ENCODE measurements at regions not wholly inside any gene's neighbourhood (a gene's known extent, or its start where the extent isn't known, plus 50 kb on each side); places are given as distances from the start of the nearest gene placed in this dataset.

DNA sequence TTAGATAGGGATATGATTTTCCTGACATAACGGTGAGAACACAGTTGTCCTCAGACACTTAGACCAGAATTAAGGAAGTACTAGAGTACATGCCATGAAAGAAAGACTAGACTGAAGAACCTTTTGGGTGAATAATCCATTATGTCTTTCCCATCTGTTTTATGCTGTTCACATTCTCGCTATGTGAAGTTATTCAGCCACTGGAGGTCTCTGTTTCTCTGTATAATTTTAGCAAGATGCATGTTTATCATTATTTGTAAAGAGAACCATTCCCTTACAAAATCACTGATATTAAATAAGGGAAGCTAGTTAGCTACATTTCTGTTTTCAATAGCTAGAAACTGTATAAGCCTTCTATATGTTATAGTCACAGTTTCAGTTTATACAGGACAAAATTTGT, 391.9 kb downstream of the CD109 start:
- Histone ChIP-seq H3K36me3 (ENCODE audit: control insufficient read depth, insufficient read depth, low read length) (no peaks in the 10 kb centered on the region), H3K4me3 (ENCODE audit: low read depth, low read length) (no peak overlapping the region), H3K27me3 (ENCODE audit: control insufficient read depth, insufficient read depth, low read length) (no peaks in the 10 kb centered on the region)
- TF ChIP-seq, protein P1, sequence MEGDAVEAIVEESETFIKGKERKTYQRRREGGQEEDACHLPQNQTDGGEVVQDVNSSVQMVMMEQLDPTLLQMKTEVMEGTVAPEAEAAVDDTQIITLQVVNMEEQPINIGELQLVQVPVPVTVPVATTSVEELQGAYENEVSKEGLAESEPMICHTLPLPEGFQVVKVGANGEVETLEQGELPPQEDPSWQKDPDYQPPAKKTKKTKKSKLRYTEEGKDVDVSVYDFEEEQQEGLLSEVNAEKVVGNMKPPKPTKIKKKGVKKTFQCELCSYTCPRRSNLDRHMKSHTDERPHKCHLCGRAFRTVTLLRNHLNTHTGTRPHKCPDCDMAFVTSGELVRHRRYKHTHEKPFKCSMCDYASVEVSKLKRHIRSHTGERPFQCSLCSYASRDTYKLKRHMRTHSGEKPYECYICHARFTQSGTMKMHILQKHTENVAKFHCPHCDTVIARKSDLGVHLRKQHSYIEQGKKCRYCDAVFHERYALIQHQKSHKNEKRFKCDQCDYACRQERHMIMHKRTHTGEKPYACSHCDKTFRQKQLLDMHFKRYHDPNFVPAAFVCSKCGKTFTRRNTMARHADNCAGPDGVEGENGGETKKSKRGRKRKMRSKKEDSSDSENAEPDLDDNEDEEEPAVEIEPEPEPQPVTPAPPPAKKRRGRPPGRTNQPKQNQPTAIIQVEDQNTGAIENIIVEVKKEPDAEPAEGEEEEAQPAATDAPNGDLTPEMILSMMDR (IDR thresholded peaks at IDR 0.05; ENCODE audit: insufficient read depth, low read depth, low read length) = peak; percentile 25; the same call in 1 of the 2 replicates
- CTCF ChIA-PET = interaction anchor here (0.7 to 5.4 kb wide), 12 partner anchors 9 to 1121 kb away, joined by 3 to 42 read pairs (median 3); no protein-coding TSS in a partner anchor
- DNase-seq (ENCODE audit: low read depth) = no peak
- POLR2A ChIA-PET = no interaction called here

DNA sequence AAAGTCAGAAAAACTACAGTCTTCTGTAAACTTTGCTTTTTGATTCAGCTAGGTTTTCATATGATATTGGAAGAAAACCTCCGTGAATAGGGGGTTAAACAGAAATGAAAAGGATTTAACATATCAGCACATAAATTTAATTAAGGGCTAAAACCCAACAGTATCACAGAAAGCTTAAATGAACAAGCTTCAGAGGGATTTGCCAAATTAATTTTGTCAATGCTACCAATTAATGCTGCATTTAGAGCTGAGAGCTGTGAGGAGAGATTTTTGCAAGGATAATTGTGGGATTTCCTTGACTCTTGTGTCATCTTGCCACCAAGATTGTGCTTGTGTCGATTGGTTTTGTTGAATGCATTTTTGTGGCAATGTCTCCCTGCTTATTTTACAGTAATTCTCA, 379.9 kb downstream of the CD109 start:
- CTCF ChIA-PET = interaction anchor here (1.0 kb wide), 1 partner anchor 15 kb away, joined by 4 read pairs; no protein-coding TSS in a partner anchor
- TF ChIP-seq, protein P1 (IDR thresholded peaks at IDR 0.05; ENCODE audit: insufficient read depth, low read depth, low read length) = no peak
- Histone ChIP-seq H3K36me3 (ENCODE audit: control insufficient read depth, insufficient read depth, low read length) (no peaks in the 10 kb centered on the region), H3K4me3 (ENCODE audit: low read depth, low read length) (no peak overlapping the region), H3K27me3 (ENCODE audit: control insufficient read depth, insufficient read depth, low read length) (no peaks in the 10 kb centered on the region)
- no peak for DNase-seq (ENCODE audit: low read depth)
- POLR2A ChIA-PET = no interaction called here

DNA sequence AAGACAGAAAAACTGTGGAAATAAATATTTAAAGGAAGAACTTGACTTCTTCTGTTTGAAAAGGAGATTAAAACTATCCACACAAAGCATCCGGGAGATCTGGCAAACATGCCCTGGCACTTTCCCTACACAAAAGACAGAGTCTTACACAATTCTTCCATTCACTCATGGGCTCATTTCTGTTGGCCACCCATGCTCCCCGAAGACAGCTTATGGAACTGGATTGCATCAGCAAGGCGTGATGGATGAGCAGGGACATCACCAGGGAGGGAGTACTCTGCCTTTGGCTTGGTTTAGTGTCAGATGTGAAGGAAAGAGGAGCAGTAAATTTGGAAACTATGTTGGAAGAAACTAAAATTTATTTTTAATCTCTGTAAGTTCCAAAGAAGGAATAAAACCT, 379.3 kb downstream of the CD109 start:
- POLR2A ChIA-PET = no interaction called here
- Histone ChIP-seq H3K27me3 (ENCODE audit: control insufficient read depth, insufficient read depth, low read length) (no peaks in the 10 kb centered on the region), H3K4me3 (ENCODE audit: low read depth, low read length) (no peak overlapping the region), H3K36me3 (ENCODE audit: control insufficient read depth, insufficient read depth, low read length) (no peaks in the 10 kb centered on the region)
- DNase-seq (ENCODE audit: low read depth) = no peak
- CTCF ChIA-PET = interaction anchor here (0.8 kb wide), 1 partner anchor 12 kb away, joined by 3 read pairs; no protein-coding TSS in a partner anchor
- TF ChIP-seq, protein P1 (IDR thresholded peaks at IDR 0.05; ENCODE audit: insufficient read depth, low read depth, low read length) = no peak

DNA sequence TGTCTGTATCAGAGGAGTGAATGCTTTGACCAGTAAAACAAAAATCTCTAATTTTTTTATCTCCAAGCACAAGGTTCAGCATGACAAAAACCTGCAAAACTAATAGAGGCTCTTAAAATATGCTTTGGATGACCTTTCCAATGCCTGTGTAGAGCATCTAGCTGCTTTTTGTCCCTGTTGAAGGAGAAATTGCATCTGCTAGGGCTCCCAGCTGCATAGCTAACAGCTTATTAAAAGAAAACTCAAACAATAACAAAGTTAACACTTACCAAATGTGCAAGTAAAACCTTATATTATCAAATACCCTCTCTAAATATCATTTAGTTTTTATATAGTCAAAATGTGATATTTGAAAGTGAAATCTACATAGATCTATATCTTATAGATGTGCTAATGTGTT, 378.6 kb downstream of the CD109 start:
- POLR2A ChIA-PET = no interaction called here
- TF ChIP-seq, protein P1 (IDR thresholded peaks at IDR 0.05; ENCODE audit: insufficient read depth, low read depth, low read length) = no peak
- CTCF ChIA-PET = interaction anchor here (0.8 kb wide), 1 partner anchor 12 kb away, joined by 3 read pairs; no protein-coding TSS in a partner anchor
- H3K4me3 ChIP-seq (ENCODE audit: low read depth, low read length) = no peak overlapping the region
- H3K27me3 ChIP-seq (ENCODE audit: control insufficient read depth, insufficient read depth, low read length) = no peaks in the 10 kb centered on the region
- no peak for DNase-seq (ENCODE audit: low read depth)
- H3K36me3 ChIP-seq (ENCODE audit: control insufficient read depth, insufficient read depth, low read length) = no peaks in the 10 kb centered on the region

DNA sequence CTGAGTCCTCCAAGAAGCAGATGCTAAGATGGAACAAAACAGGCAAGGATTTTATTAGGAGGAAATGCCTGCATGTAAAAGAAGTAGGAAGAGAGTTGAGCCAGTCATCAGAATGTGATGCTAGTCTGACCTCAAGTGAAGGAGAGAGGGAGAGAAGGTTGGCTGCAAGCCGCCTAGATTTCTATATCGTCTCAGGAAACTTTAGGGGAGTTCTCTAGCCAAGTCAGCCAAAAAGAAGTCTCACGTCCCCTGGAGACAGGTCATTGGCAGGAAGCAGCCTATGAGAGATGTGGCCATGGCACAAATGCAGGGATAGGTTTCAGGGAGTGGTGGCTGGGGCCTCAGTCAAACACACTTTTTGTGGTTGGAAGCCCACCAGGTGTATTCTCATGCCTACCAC, 378.0 kb downstream of the CD109 start:
- TF ChIP-seq, protein P1 (IDR thresholded peaks at IDR 0.05; ENCODE audit: insufficient read depth, low read depth, low read length) = no peak
- Histone ChIP-seq H3K27me3 (ENCODE audit: control insufficient read depth, insufficient read depth, low read length) (no peaks in the 10 kb centered on the region), H3K4me3 (ENCODE audit: low read depth, low read length) (no peak overlapping the region), H3K36me3 (ENCODE audit: control insufficient read depth, insufficient read depth, low read length) (no peaks in the 10 kb centered on the region)
- DNase-seq (ENCODE audit: low read depth) = peak; percentile 44
- ChIA-PET POLR2A (no interaction called here), CTCF (no interaction called here)

Measured in BJ (cell line).